ENCODE measurements at regions not wholly inside any gene's neighbourhood (a gene's known extent, or its start where the extent isn't known, plus 50 kb on each side); places are given as distances from the start of the nearest gene placed in this dataset.

DNA sequence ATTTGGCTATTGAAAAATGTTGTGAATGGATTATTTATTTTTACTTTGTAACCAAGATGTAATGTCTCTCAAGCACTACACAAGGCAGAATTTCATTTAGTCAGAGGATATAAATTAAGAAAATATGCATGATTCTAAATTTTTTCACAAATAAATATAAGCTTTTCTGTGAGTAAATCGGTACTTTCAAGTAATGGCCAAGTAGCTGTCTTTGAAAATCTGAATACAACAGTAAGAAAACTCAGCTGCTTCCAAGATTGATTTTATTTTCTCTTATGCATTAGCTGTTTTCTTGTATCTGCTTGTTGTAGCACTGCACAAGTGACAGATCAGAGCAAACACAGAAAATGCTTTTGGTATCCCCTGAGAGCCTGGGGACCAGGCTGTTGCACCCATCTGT lies 998.5 kb upstream of the GHITM start:
- Histone ChIP-seq H3K9me3 (ENCODE audit: control insufficient read depth, low read length) (no peaks in the 10 kb centered on the region), H3K27ac (ENCODE audit: low read depth in 1 of 2, low read length in 2 of 2) (no peak overlapping the region), H3K27me3 (ENCODE audit: control insufficient read depth in 1 of 2, insufficient read depth in 2 of 2, low read length in 1 of 2) (no peaks in the 10 kb centered on the region), H3K4me1 (ENCODE audit: control insufficient read depth in 1 of 2, insufficient read depth in 2 of 2, low read length in 2 of 2) (no peaks in the 10 kb centered on the region), H3K4me3 (ENCODE audit: low read length in 2 of 2) (no peak overlapping the region), H3K36me3 (ENCODE audit: control insufficient read depth in 1 of 2, insufficient read depth in 2 of 2, low read length in 1 of 2) (no peaks in the 10 kb centered on the region)
- intact Hi-C loops (cut with DNase I) = no loop called here
- WGBS, 2 donors = 69 to 73% methylated on average over 1 of the region's 1 CpG
- no peak for ATAC-seq (ENCODE audit: low FRiP score)
- DNase-seq = no peak

GRCh38 chr10:83142074-83142563 lies 997.2 kb upstream of the GHITM start:
- H3K27ac ChIP-seq (ENCODE audit: low read depth in 1 of 2, low read length in 2 of 2) = no peak overlapping the region
- no peaks in the 10 kb centered on the region for H3K4me1 ChIP-seq (ENCODE audit: control insufficient read depth in 1 of 2, insufficient read depth in 2 of 2, low read length in 2 of 2)
- no peak overlapping the region for H3K4me3 ChIP-seq (ENCODE audit: low read length in 2 of 2)
- 76 to 77% methylated on average over 3 of the region's 3 CpGs for WGBS, 2 donors
- ATAC-seq (ENCODE audit: low FRiP score) = no peak
- H3K36me3 ChIP-seq (ENCODE audit: control insufficient read depth in 1 of 2, insufficient read depth in 2 of 2, low read length in 1 of 2) = no peaks in the 10 kb centered on the region
- DNase-seq = no peak
- H3K9me3 ChIP-seq (ENCODE audit: control insufficient read depth, low read length) = no peaks in the 10 kb centered on the region
- intact Hi-C loops (cut with DNase I) = no loop called here
- no peaks in the 10 kb centered on the region for H3K27me3 ChIP-seq (ENCODE audit: control insufficient read depth in 1 of 2, insufficient read depth in 2 of 2, low read length in 1 of 2)

- ATAC-seq (ENCODE audit: low FRiP score) (no peak), DNase-seq (no peak)
- Histone ChIP-seq H3K27ac (ENCODE audit: low read depth in 1 of 2, low read length in 2 of 2) (no peak overlapping the region), H3K4me1 (ENCODE audit: control insufficient read depth in 1 of 2, insufficient read depth in 2 of 2, low read length in 2 of 2) (no peaks in the 10 kb centered on the region), H3K4me3 (ENCODE audit: low read length in 2 of 2) (no peak overlapping the region), H3K9me3 (ENCODE audit: control insufficient read depth, low read length) (no peaks in the 10 kb centered on the region), H3K27me3 (ENCODE audit: control insufficient read depth in 1 of 2, insufficient read depth in 2 of 2, low read length in 1 of 2) (no peaks in the 10 kb centered on the region), H3K36me3 (ENCODE audit: control insufficient read depth in 1 of 2, insufficient read depth in 2 of 2, low read length in 1 of 2) (no peaks in the 10 kb centered on the region)
- intact Hi-C loops (cut with DNase I) = no loop called here
Measured at GRCh38 chr10:83144461-83144860, 994.8 kb upstream of the GHITM start.

- Histone ChIP-seq H3K36me3 (ENCODE audit: control insufficient read depth in 1 of 2, insufficient read depth in 2 of 2, low read length in 1 of 2) (no peaks in the 10 kb centered on the region), H3K27me3 (ENCODE audit: control insufficient read depth in 1 of 2, insufficient read depth in 2 of 2, low read length in 1 of 2) (no peaks in the 10 kb centered on the region), H3K4me1 (ENCODE audit: control insufficient read depth in 1 of 2, insufficient read depth in 2 of 2, low read length in 2 of 2) (no peaks in the 10 kb centered on the region), H3K9me3 (ENCODE audit: control insufficient read depth, low read length) (no peaks in the 10 kb centered on the region), H3K27ac (ENCODE audit: low read depth in 1 of 2, low read length in 2 of 2) (no peak overlapping the region), H3K4me3 (ENCODE audit: low read length in 2 of 2) (no peak overlapping the region)
- 90 to 91% methylated on average over 10 of the region's 10 CpGs for WGBS, 2 donors
- intact Hi-C loops (cut with DNase I) = no loop called here
- ATAC-seq (ENCODE audit: low FRiP score) = no peak
- no peak for DNase-seq
Measured at GRCh38 chr10:83153714-83154113, 985.6 kb upstream of the GHITM start.

DNA sequence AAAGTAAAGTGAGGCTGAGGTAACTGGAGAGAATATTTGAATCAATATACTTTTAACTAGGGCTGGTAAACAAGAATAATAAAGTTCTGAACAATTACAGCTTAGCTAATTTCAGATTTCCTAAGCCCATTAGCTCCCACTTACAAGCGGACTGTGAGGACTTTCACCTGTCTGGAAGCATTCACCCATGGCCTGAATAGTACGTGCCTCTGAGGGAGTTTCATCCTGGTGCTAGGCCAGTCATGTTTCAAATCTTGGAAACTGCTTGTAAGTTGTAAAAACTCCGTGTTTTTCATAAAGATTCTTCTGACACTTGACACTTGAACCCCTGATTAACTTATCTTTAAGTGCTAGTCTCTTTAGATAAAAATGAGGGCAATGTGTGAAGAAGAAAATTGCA lies 975.2 kb upstream of the GHITM start:
- 63 to 68% methylated on average over 3 of the region's 3 CpGs for WGBS, 2 donors
- H3K27ac ChIP-seq (ENCODE audit: low read depth in 1 of 2, low read length in 2 of 2) = no peak overlapping the region
- H3K4me3 ChIP-seq (ENCODE audit: low read length in 2 of 2) = no peak overlapping the region
- no peaks in the 10 kb centered on the region for H3K36me3 ChIP-seq (ENCODE audit: control insufficient read depth in 1 of 2, insufficient read depth in 2 of 2, low read length in 1 of 2)
- H3K4me1 ChIP-seq (ENCODE audit: control insufficient read depth in 1 of 2, insufficient read depth in 2 of 2, low read length in 2 of 2) = no peaks in the 10 kb centered on the region
- intact Hi-C loops (cut with DNase I) = no loop called here
- H3K27me3 ChIP-seq (ENCODE audit: control insufficient read depth in 1 of 2, insufficient read depth in 2 of 2, low read length in 1 of 2) = no peaks in the 10 kb centered on the region
- DNase-seq (no peak), ATAC-seq (ENCODE audit: low FRiP score) (no peak)
- H3K9me3 ChIP-seq (ENCODE audit: control insufficient read depth, low read length) = no peaks in the 10 kb centered on the region

DNA sequence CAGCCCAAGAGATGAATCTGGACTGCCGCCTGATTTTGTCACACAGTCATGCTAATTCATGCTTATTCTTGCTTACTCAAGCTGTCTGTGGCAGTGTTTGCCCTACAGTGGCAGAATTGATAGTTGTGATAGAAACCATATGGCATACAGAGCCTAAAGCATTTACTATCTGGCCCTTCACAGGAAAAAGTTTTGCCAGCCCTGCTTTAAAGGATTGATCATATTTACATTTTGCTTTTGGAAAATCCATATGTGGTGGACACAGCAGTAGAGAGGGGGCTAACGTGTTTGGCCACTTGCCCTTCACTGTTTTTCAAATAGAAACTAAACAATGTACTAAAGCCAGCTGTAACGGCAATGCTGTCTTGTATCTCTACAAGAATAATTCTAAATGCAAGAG lies 974.0 kb upstream of the GHITM start:
- Histone ChIP-seq H3K4me1 (ENCODE audit: control insufficient read depth in 1 of 2, insufficient read depth in 2 of 2, low read length in 2 of 2) (no peaks in the 10 kb centered on the region), H3K36me3 (ENCODE audit: control insufficient read depth in 1 of 2, insufficient read depth in 2 of 2, low read length in 1 of 2) (no peaks in the 10 kb centered on the region), H3K27me3 (ENCODE audit: control insufficient read depth in 1 of 2, insufficient read depth in 2 of 2, low read length in 1 of 2) (no peaks in the 10 kb centered on the region), H3K9me3 (ENCODE audit: control insufficient read depth, low read length) (no peaks in the 10 kb centered on the region), H3K27ac (ENCODE audit: low read depth in 1 of 2, low read length in 2 of 2) (no peak overlapping the region), H3K4me3 (ENCODE audit: low read length in 2 of 2) (no peak overlapping the region)
- 38 to 46% methylated on average over 3 of the region's 3 CpGs for WGBS, 2 donors
- DNase-seq (no peak), ATAC-seq (ENCODE audit: low FRiP score) (no peak)
- intact Hi-C loops (cut with DNase I) = no loop called here

DNA sequence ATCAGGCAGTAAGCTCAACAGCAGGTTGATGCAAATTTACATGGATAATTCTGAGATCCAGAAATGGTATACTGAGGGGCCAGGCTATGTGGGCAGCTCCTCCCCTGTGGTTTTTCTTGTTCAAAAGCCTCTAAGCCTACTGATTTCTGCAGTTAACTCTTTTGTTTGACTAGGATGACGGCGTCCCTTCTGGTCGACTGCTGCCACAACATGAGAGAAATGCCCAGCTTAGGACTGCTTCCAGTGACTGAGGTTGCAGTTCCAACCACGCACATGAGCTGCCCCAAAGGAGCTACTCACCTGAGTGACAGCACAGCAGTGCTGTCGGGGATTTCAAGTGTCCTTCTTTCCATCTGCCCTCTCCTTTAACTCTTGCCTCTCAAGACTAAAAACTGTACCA lies 973.0 kb upstream of the GHITM start:
- Histone ChIP-seq H3K9me3 (ENCODE audit: control insufficient read depth, low read length) (no peaks in the 10 kb centered on the region), H3K36me3 (ENCODE audit: control insufficient read depth in 1 of 2, insufficient read depth in 2 of 2, low read length in 1 of 2) (no peaks in the 10 kb centered on the region), H3K27ac (ENCODE audit: low read depth in 1 of 2, low read length in 2 of 2) (no peak overlapping the region), H3K4me1 (ENCODE audit: control insufficient read depth in 1 of 2, insufficient read depth in 2 of 2, low read length in 2 of 2) (no peaks in the 10 kb centered on the region), H3K4me3 (ENCODE audit: low read length in 2 of 2) (no peak overlapping the region), H3K27me3 (ENCODE audit: control insufficient read depth in 1 of 2, insufficient read depth in 2 of 2, low read length in 1 of 2) (no peaks in the 10 kb centered on the region)
- intact Hi-C loops (cut with DNase I) = no loop called here
- DNase-seq (no peak), ATAC-seq (ENCODE audit: low FRiP score) (no peak)
- WGBS, 2 donors = 45 to 48% methylated on average over 5 of the region's 5 CpGs

DNA sequence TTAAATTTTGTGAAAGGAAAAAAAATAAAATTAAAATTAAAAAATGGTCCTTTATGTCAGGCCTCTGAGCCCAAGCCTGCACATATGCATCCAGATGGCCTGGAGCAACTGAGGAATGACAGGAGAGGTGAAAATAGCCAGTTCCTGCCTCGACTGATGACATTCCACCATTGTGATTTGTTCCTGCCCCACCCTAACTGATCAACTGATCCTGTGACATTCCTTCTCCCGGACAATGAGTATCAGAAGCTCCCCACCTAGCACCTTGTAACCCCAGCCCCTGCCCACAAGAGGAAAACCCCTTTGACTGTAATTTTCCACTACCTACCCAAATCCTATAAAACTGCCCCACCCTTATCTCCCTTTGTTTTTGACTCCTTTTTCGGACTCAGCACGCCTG lies 972.2 kb upstream of the GHITM start:
- Histone ChIP-seq H3K4me3 (ENCODE audit: low read length in 2 of 2) (no peak overlapping the region), H3K27ac (ENCODE audit: low read depth in 1 of 2, low read length in 2 of 2) (no peak overlapping the region), H3K27me3 (ENCODE audit: control insufficient read depth in 1 of 2, insufficient read depth in 2 of 2, low read length in 1 of 2) (no peaks in the 10 kb centered on the region), H3K4me1 (ENCODE audit: control insufficient read depth in 1 of 2, insufficient read depth in 2 of 2, low read length in 2 of 2) (no peaks in the 10 kb centered on the region), H3K9me3 (ENCODE audit: control insufficient read depth, low read length) (no peaks in the 10 kb centered on the region), H3K36me3 (ENCODE audit: control insufficient read depth in 1 of 2, insufficient read depth in 2 of 2, low read length in 1 of 2) (no peaks in the 10 kb centered on the region)
- WGBS, 2 donors = 87 to 93% methylated on average over 4 of the region's 4 CpGs
- DNase-seq = no peak
- intact Hi-C loops (cut with DNase I) = no loop called here
- no peak for ATAC-seq (ENCODE audit: low FRiP score)

GRCh38 chr10:83176901-83177300 lies 962.4 kb upstream of the GHITM start:
- Histone ChIP-seq H3K36me3 (ENCODE audit: control insufficient read depth in 1 of 2, insufficient read depth in 2 of 2, low read length in 1 of 2) (no peaks in the 10 kb centered on the region), H3K4me1 (ENCODE audit: control insufficient read depth in 1 of 2, insufficient read depth in 2 of 2, low read length in 2 of 2) (no peaks in the 10 kb centered on the region), H3K9me3 (ENCODE audit: control insufficient read depth, low read length) (peaks cover 3% of the 10 kb centered on the region), H3K27ac (ENCODE audit: low read depth in 1 of 2, low read length in 2 of 2) (no peak overlapping the region), H3K27me3 (ENCODE audit: control insufficient read depth in 1 of 2, insufficient read depth in 2 of 2, low read length in 1 of 2) (no peaks in the 10 kb centered on the region), H3K4me3 (ENCODE audit: low read length in 2 of 2) (no peak overlapping the region)
- DNase-seq = no peak
- intact Hi-C loops (cut with DNase I) = no loop called here
- 93 to 95% methylated on average over 2 of the region's 2 CpGs for WGBS, 2 donors
- ATAC-seq (ENCODE audit: low FRiP score) = no peak

Measured in aorta (tissue), 5 donors.